DOHH2 (cell line): ENCODE measurements at regions not wholly inside any gene's neighbourhood (a gene's known extent, or its start where the extent isn't known, plus 50 kb on each side); places are given as distances from the start of the nearest gene placed in this dataset.

ENCODE experiments used
- H3F3A ChIP-seq: fragments of 200-600 bp; sonication (generic), shearing (Covaris generic); 2 replicates; pipeline ENCODE4 v1.6.0; 2016; ENCODE audit warnings: antibody characterized with exemption, mild to moderate bottlenecking; ENCODE audit not compliant: control insufficient read depth, insufficient read depth
- H3K27ac ChIP-seq: fragments of 200-600 bp; sonication (generic); 2 replicates; pipeline ENCODE4 v1.5.1; 2014; ENCODE audit warnings: low read depth, mild to moderate bottlenecking, low read length, moderate library complexity
- H3K27me3 ChIP-seq: fragments of 200-600 bp; sonication (generic); 2 replicates; pipeline ENCODE4 v1.6.1; 2014; ENCODE audit warnings: mild to moderate bottlenecking, low read length, mixed read lengths; ENCODE audit not compliant: control insufficient read depth
- H3K36me3 ChIP-seq: fragments of 200-600 bp; sonication (generic); 2 replicates; pipeline ENCODE4 v1.6.1; 2014; ENCODE audit warnings: mild to moderate bottlenecking, low read length, moderate library complexity, mixed read lengths; ENCODE audit not compliant: control insufficient read depth
- H3K4me1 ChIP-seq: fragments of 200-600 bp; sonication (generic); 2 replicates; pipeline ENCODE4 v1.6.1; 2014; ENCODE audit warnings: mild to moderate bottlenecking, low read length, mixed read lengths; ENCODE audit not compliant: control insufficient read depth
- H3K4me2 ChIP-seq: fragments of 200-600 bp; sonication (generic); 2 replicates; pipeline ENCODE4 v1.6.0; 2014; ENCODE audit warnings: mild to moderate bottlenecking, low read length, moderate library complexity
- H3K4me3 ChIP-seq: fragments of 200-600 bp; sonication (generic); 2 replicates; pipeline ENCODE4 v1.5.1; 2014; ENCODE audit warnings: mild to moderate bottlenecking, low read length, mixed read lengths
- H3K79me2 ChIP-seq: fragments of 200-600 bp; sonication (generic); 2 replicates; pipeline ENCODE4 v1.6.1; 2014; ENCODE audit warnings: mild to moderate bottlenecking, low read length, mixed read lengths; ENCODE audit not compliant: control insufficient read depth
- H3K9me2 ChIP-seq: fragments of 200-600 bp; sonication (generic); replicated peaks from 2 replicates; pipeline ENCODE4 v1.6.1; 2014; ENCODE audit warnings: mild to moderate bottlenecking, low read length, mixed read lengths; ENCODE audit not compliant: control insufficient read depth
- H3K9me3 ChIP-seq: fragments of 200-600 bp; sonication (generic); 2 replicates; pipeline ENCODE4 v1.6.1; 2014; ENCODE audit warnings: antibody characterized with exemption, low read length, mixed read lengths; ENCODE audit not compliant: control insufficient read depth, insufficient read depth
- H4K20me1 ChIP-seq: fragments of 200-600 bp; sonication (generic); 2 replicates; pipeline ENCODE4 v1.6.0; 2014; ENCODE audit warnings: low read depth, mild to moderate bottlenecking, antibody characterized with exemption, low read length, moderate library complexity; ENCODE audit not compliant: control insufficient read depth, insufficient read depth
- EZH2phosphoT487 ChIP-seq: fragments of 200-600 bp; sonication (generic); IDR thresholded peaks from 2 replicates; pipeline ENCODE4 v1.6.1; 2017; ENCODE audit warnings: borderline replicate concordance, mild to moderate bottlenecking, antibody characterized with exemption, low read length, moderate library complexity, mixed read lengths
- TF ChIP-seq, protein P1 (sequence below): fragments of 200-600 bp; sonication (generic); IDR thresholded peaks from one replicate; pipeline ENCODE4 v1.5.1; 2014; ENCODE audit warnings: antibody characterized with exemption, mild to moderate bottlenecking, low read depth, low read length; ENCODE audit not compliant: poor library complexity, severe bottlenecking

DNA sequence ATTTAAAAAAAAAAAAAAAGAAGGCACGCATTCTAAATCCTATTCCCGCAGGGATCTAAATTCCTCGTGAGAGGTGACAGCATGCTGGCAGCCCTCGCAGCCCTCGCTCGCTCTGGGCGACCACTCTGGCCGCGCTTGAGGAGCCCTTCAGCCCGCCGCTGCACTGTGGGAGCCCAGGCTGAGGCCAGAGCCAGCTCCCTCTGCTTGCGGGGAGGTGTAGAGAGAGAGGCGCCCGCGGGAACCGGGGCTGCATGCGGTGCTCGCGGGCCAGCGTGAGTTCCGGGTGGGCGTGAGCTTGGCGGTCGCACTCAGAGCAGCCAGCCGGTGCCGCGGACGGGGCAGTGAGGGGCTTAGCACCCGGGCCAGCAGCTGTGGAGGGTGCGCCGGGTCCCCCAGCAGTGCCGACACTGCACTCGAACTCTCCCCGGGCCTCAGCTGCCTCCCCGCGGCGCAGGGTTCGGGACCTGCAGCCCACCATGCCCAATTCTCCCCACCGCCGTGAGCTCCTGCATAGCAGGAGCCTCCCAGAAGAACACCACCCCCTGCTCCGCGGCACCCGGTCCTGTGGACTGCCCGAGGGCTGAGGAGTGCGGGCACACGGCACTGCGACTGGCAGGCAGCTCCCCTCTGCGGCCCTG lies 553.9 kb downstream of the LMO7 start:
- Histone ChIP-seq H3K4me3 (no peak overlapping the region), H4K20me1 (no peaks in the 10 kb centered on the region), H3K36me3 (no peaks in the 10 kb centered on the region), H3K9me2 (no peaks in the 10 kb centered on the region), H3K4me1 (no peaks in the 10 kb centered on the region), H3K27ac (no peak overlapping the region), H3F3A (no peaks in the 10 kb centered on the region), H3K79me2 (no peaks in the 10 kb centered on the region), H3K9me3 (no peaks in the 10 kb centered on the region), H3K27me3 (no peaks in the 10 kb centered on the region), H3K4me2 (no peak overlapping the region)
- no peak for TF ChIP-seq EZH2phosphoT487
- TF ChIP-seq, protein P1, sequence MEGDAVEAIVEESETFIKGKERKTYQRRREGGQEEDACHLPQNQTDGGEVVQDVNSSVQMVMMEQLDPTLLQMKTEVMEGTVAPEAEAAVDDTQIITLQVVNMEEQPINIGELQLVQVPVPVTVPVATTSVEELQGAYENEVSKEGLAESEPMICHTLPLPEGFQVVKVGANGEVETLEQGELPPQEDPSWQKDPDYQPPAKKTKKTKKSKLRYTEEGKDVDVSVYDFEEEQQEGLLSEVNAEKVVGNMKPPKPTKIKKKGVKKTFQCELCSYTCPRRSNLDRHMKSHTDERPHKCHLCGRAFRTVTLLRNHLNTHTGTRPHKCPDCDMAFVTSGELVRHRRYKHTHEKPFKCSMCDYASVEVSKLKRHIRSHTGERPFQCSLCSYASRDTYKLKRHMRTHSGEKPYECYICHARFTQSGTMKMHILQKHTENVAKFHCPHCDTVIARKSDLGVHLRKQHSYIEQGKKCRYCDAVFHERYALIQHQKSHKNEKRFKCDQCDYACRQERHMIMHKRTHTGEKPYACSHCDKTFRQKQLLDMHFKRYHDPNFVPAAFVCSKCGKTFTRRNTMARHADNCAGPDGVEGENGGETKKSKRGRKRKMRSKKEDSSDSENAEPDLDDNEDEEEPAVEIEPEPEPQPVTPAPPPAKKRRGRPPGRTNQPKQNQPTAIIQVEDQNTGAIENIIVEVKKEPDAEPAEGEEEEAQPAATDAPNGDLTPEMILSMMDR = no peak

DNA sequence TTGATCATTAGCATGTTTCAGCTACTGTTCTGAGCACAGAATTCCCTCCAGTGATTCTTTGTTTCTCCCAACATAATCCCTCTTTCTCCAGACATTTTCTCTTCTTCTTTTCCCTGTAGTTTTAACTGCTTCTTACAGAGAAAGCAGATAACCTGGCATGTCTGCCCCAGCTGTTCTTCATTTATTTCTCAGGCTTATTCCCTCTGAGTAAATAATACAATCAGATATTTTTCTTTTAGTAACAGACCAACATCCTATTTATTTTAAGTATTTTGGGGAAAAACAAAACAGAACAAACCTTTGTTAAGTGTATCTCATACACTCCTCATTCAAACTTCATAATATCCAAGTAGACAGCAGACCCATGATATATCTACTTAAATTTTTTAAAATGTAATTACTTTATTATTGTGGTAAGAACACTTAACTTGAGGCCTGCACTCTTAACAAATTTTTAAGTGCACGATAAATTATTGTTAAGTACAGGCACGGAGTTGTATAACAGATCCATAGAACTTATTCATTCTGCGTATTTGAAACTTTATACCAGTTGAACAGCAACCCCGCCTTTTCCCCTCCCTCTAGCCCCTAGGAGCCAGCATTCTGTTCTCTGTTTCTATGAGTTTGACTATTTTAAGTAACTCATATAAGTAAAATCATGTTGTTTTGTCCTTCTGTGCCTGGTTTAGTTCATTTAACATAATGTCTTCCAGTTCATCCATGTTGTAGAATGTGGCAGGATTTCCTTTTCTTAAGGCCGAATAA lies 540.0 kb downstream of the LMO7 start:
- Histone ChIP-seq H3K9me2 (no peaks in the 10 kb centered on the region), H3K27me3 (no peaks in the 10 kb centered on the region), H4K20me1 (no peaks in the 10 kb centered on the region), H3K79me2 (no peaks in the 10 kb centered on the region), H3F3A (no peaks in the 10 kb centered on the region), H3K9me3 (no peaks in the 10 kb centered on the region), H3K27ac (no peak overlapping the region), H3K4me2 (no peak overlapping the region), H3K4me3 (no peak overlapping the region), H3K36me3 (no peaks in the 10 kb centered on the region), H3K4me1 (no peaks in the 10 kb centered on the region)
- TF ChIP-seq, protein P1 = no peak
- no peak for TF ChIP-seq EZH2phosphoT487

DNA sequence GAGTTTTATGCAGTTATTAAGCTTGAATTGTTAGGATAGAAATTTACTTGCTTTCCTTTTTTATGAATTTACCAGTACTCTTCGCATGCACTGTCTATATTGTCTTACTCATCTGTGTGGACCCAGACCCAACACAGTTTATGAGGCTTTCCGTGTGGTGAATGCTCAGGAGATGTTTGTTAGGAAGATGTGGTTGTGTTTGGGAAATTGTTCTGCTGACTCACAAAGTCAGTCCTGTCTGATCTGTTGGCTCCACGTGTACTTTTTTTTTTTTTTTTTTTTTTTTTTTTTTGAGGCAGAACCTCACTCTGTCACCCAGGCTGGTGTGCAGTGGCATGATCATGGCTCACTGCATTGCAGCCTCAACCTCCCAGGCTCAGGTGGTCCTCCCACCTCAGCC lies 532.5 kb downstream of the LMO7 start:
- H3K4me2 ChIP-seq = no peak overlapping the region
- H3F3A ChIP-seq = no peaks in the 10 kb centered on the region
- no peaks in the 10 kb centered on the region for H3K36me3 ChIP-seq
- H3K79me2 ChIP-seq = no peaks in the 10 kb centered on the region
- H3K4me3 ChIP-seq = no peak overlapping the region
- no peaks in the 10 kb centered on the region for H4K20me1 ChIP-seq
- no peaks in the 10 kb centered on the region for H3K4me1 ChIP-seq
- H3K9me3 ChIP-seq = no peaks in the 10 kb centered on the region
- TF ChIP-seq EZH2phosphoT487 = no peak
- TF ChIP-seq, protein P1 = no peak
- H3K27ac ChIP-seq = no peak overlapping the region
- no peaks in the 10 kb centered on the region for H3K27me3 ChIP-seq
- H3K9me2 ChIP-seq = no peaks in the 10 kb centered on the region
